A673 (cell line): ENCODE measurements at regions not wholly inside any gene's neighbourhood (a gene's known extent, or its start where the extent isn't known, plus 50 kb on each side); places are given as distances from the start of the nearest gene placed in this dataset.

Experiments
- CTCF ChIP-seq: fragments of 300-800, 200-600 bp; sonication (generic); conservative IDR thresholded peaks from 2 replicates; pipeline ENCODE4 v1.5.1; 2017; ENCODE audit warnings: low read depth, mild to moderate bottlenecking, antibody characterized with exemption, low read length, moderate library complexity, mixed read lengths
- EZH2 ChIP-seq: fragments of 200-600 bp; sonication (generic); IDR thresholded peaks from 2 replicates; pipeline ENCODE4 v1.6.1; 2017; ENCODE audit warnings: borderline replicate concordance, low read depth, mild to moderate bottlenecking, mixed read lengths, antibody characterized with exemption, low read length; ENCODE audit not compliant: poor library complexity, severe bottlenecking

DNA sequence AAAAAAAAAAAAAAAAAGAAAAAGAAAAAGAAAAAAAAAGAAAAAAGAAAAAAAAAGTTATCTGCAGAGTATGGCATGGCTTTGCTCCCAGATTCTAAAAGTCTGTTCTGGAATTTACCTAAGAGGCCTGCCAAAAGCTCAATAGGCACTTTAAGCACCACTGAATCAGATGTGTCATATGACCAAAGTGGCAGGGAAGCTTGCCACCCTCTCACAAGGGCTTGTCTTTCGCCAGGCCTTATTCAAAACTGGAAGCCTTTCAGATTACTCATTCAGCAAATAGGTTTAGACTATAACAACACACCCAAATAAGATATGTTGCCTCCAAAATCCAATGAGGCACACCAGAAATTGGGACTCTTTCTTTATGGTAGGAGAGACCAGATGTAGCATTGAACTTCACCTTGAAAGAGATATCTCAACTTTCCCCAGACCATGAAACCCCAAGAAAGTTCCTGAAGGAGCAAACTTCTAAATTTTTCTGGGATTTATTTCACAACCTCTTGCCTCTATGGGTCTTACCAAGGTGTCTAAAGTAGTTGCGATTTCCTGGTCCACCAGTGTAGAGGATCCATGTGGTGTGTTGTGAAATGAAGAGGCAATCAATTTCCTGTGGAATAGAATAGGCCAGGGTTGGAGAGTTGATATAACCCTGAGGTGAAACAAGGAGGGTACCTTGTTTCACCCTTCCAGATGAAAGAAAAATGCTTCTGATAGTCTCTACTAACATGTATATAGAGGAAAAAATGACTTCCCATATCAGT is 218.8 kb downstream of the DAD1 start:
- TF ChIP-seq CTCF, result no peak
- no peak for TF ChIP-seq EZH2
